B cell (primary cell): ENCODE measurements at regions not wholly inside any gene's neighbourhood (a gene's known extent, or its start where the extent isn't known, plus 50 kb on each side); places are given as distances from the start of the nearest gene placed in this dataset.

Experiments used
- ATAC-seq: fragments of 200-7000 bp; cut with Tn5 transposase; one replicate; pipeline ENCODE4 v1.10.0; 2021; ENCODE audit warnings: low read depth, mild to moderate bottlenecking, moderate number of reproducible peaks, moderate library complexity
- CTCF ChIA-PET: fragments of 350-600 bp; sonication (Branson Sonifier 250); formaldehyde crosslinking; loops from one replicate; lab custom pipeline; 2021; ENCODE audit warnings: antibody characterized with exemption, inconsistent platforms; lab: Charles Lee
- POLR2A ChIA-PET: fragments of 350-600 bp; sonication (Branson Sonifier 250); formaldehyde crosslinking; loops from one replicate; lab custom pipeline; 2021; ENCODE audit warnings: antibody characterized with exemption; lab: Charles Lee
- DNase-seq: peaks from one replicate; pipeline ENCODE4 v3.0.0; 2013
- H2AFZ ChIP-seq: 2 replicates; pipeline ENCODE4 v1.6.1; 2012; ENCODE audit warnings: mild to moderate bottlenecking, low read depth, low read length; ENCODE audit not compliant: insufficient read depth, poor library complexity, severe bottlenecking
- H3K27ac ChIP-seq, 2 donors: 1 replicate in 1 of 2; 2 replicates in 1 of 2; pipeline ENCODE4 v1.5.1; 2012 to 2013; ENCODE audit warnings: low read length in 2 of 2, mild to moderate bottlenecking in 2 of 2, moderate library complexity in 1 of 2
- H3K27me3 ChIP-seq, 4 experiments: fragments of 200-600 bp in 1 of 4; sonication (generic) in 1 of 4; replicated peaks in 1 of 4; 1 replicate in 2 of 4; 2 replicates in 2 of 4; pipeline versions ENCODE4 v1.6.1 to v1.7.0; 2013 to 2016; ENCODE audit warnings: low read length in 3 of 4, mild to moderate bottlenecking in 2 of 4, mixed read lengths in 1 of 4, moderate library complexity in 1 of 4; ENCODE audit not compliant: insufficient read depth in 4 of 4, control insufficient read depth in 3 of 4; ENCODE audit errors: control extremely low read depth in 1 of 4
- H3K36me3 ChIP-seq, 2 experiments: replicated peaks in 1 of 2; 1 replicate in 1 of 2; 2 replicates in 1 of 2; pipeline versions ENCODE4 v1.6.1 to v1.7.1; 2013; ENCODE audit warnings: low read length in 1 of 2; ENCODE audit not compliant: insufficient read depth in 2 of 2, control insufficient read depth in 1 of 2; ENCODE audit errors: control extremely low read depth in 1 of 2, extremely low read depth in 1 of 2
- H3K4me1 ChIP-seq, 2 donors: fragments of 200-600 bp in 1 of 2; sonication (generic) in 1 of 2; 1 replicate in 1 of 2; 2 replicates in 1 of 2; pipeline versions ENCODE4 v1.5.1 to v1.6.1; 2013 to 2017; ENCODE audit warnings: low read length in 2 of 2; ENCODE audit not compliant: control insufficient read depth in 2 of 2, insufficient read depth in 2 of 2
- H3K4me2 ChIP-seq: replicated peaks from 2 replicates; pipeline ENCODE3; 2012; ENCODE audit warnings: mild to moderate bottlenecking, low read depth, low read length; ENCODE audit not compliant: poor library complexity, severe bottlenecking
- H3K4me3 ChIP-seq, 5 experiments: fragments of 200-600 bp in 1 of 5; sonication (generic) in 1 of 5; 1 replicate in 3 of 5; 2 replicates in 2 of 5; pipeline versions ENCODE4 v1.5.1 to v1.7.0; 2011 to 2016; ENCODE audit warnings: low read length in 4 of 5, mild to moderate bottlenecking in 4 of 5, low read depth in 2 of 5, control low read depth in 1 of 5, moderate library complexity in 1 of 5; ENCODE audit not compliant: insufficient read depth in 1 of 5; ENCODE audit errors: control extremely low read depth in 1 of 5, extremely low read depth in 1 of 5
- H3K79me2 ChIP-seq: fragments of 200-600 bp; sonication (generic); one replicate; pipeline ENCODE4 v1.6.0; 2016; ENCODE audit warnings: low read length; ENCODE audit not compliant: control insufficient read depth, insufficient read depth
- H3K9ac ChIP-seq: fragments of 200-600 bp; sonication (generic); 2 replicates; pipeline ENCODE4 v1.6.1; 2017; ENCODE audit warnings: mild to moderate bottlenecking, low read length, moderate library complexity
- H3K9me3 ChIP-seq, 3 donors: one replicate each; pipeline versions ENCODE4 v1.6.1 to v1.7.1; 2013; ENCODE audit warnings: low read length in 2 of 3; ENCODE audit not compliant: control insufficient read depth in 2 of 3, insufficient read depth in 1 of 3; ENCODE audit errors: control extremely low read depth in 1 of 3
- H4K20me1 ChIP-seq: 2 replicates; pipeline ENCODE4 v1.6.0; 2012; ENCODE audit warnings: mild to moderate bottlenecking, low read length; ENCODE audit not compliant: insufficient read depth, control insufficient read depth, poor library complexity, severe bottlenecking
- H3K27ac Mint-ChIP-seq: one replicate; pipeline ENCODE4 v1.8.0; 2021; ENCODE audit warnings: mixed read lengths
- H3K27me3 Mint-ChIP-seq: one replicate; pipeline ENCODE4 v1.8.0; 2021; ENCODE audit warnings: mixed read lengths
- H3K4me1 Mint-ChIP-seq: one replicate; pipeline ENCODE4 v1.8.0; 2021; ENCODE audit warnings: mixed read lengths
- H3K4me3 Mint-ChIP-seq: one replicate; pipeline ENCODE4 v1.8.0; 2021; ENCODE audit warnings: mixed read lengths
- H3K9me3 Mint-ChIP-seq: one replicate; pipeline ENCODE4 v1.8.0; 2022; ENCODE audit warnings: mixed read lengths; ENCODE audit not compliant: insufficient read depth
- EZH2 ChIP-seq: IDR thresholded peaks from 2 replicates; pipeline ENCODE4 v1.6.1; 2012; ENCODE audit warnings: borderline replicate concordance, low read depth, mild to moderate bottlenecking, moderate library complexity, low read length; ENCODE audit not compliant: insufficient read depth, poor library complexity, severe bottlenecking
- WGBS: methylation state at CpG from one replicate; pipeline ENCODE4 v1.1.5; 2013; ENCODE audit warnings: missing lambda C conversion rate; ENCODE audit not compliant: insufficient coverage; 5-methylcytosine and 5-hydroxymethylcytosine counted together
- intact Hi-C: fragments of 100-400 bp; cut with micrococcal nuclease; formaldehyde crosslinking; loops from one replicate; pipeline ENCODE4 v1.10.0; 2022
- TF ChIP-seq, protein P1 (sequence below): fragments of 200-600 bp; IDR thresholded peaks from one replicate; pipeline ENCODE4 v1.8.0; 2022; ENCODE audit warnings: antibody characterized with exemption, mild to moderate bottlenecking

DNA sequence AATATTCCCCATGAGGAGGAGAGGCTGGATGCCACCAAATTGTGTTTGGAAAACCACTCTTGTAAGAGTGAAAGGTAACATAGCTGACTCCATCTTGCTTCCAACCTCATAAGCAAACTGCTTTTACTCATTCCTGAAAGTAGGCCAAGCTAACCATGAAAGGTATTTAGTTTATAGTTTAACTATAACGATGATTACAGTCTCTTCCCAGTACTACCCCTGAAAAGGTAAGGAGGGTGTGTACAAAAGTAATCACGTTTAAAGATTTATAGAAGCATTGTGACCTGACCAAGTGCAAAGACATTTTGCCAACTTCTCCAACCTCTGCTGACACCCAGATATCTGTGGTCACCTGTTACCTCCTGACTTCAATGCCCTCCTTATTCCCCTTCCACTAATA is 122.6 kb downstream of the CD8B2 start:
- ATAC-seq: no peak
- no CpG with 5 or more reads among the region's 2 CpGs for WGBS
- H4K20me1 ChIP-seq: no peaks in the 10 kb centered on the region

DNA sequence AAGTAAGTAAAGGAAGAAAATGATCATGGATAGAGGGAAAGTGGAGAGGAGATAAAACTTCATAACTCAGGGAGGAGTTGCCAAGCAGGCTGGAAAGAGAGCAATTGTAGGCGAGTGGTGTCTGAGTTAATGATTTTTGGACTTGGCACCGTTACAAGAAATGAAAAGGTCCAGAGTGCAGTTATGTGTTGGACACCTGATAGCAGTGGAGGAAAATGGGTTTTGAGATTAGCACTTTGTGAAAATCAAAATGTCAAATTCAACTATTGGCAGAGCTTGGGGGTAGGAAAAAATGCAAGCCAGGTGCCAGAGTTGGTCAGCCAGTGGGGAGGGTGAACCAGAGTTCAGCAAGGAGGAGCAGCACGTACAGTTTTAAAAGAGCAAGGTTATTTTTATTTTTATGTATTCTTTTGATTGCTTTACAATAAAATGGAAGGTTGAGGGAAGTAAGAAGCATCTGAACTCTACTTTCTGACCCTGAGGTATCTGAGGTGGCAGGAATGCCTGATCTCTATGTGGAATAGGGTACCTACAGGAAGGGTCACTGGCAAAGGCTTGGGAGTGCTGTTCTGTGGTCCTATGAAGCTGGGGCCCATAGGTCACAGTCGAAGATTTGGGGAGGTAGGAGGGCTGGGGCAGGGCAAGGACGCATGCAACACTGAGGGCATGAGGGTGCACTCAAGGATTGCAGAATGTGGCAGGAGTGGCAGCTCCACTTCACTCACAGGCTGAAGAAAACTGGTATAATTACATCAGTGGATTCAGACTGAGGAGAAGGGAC is 127.5 kb downstream of the CD8B2 start:
- CTCF ChIA-PET: no interaction called here
- Histone ChIP-seq H3K79me2 (no peaks in the 10 kb centered on the region), H3K4me2 (no peak overlapping the region), H3K27ac (no peak overlapping the region), H3K36me3 (no peaks in the 10 kb centered on the region), H3K9ac (no peak overlapping the region), H3K9me3 (peaks cover 0 to 11% (median 0%) of the 10 kb centered on the region in 3 donors), H3K4me3 (no peak overlapping the region), H2AFZ (no peak overlapping the region), H4K20me1 (no peaks in the 10 kb centered on the region), H3K4me1 (no peaks in the 10 kb centered on the region), H3K27me3 (no peaks in the 10 kb centered on the region)
- intact Hi-C loops: no loop called here
- H3K4me1 Mint-ChIP-seq: no peaks in the 10 kb centered on the region
- ATAC-seq (no peak), DNase-seq (no peak)
- 79% methylated on average over 5 of the region's 5 CpGs for WGBS
- no peak overlapping the region for H3K27ac Mint-ChIP-seq
- POLR2A ChIA-PET: no interaction called here
- TF ChIP-seq EZH2: no peak
- TF ChIP-seq, protein P1, sequence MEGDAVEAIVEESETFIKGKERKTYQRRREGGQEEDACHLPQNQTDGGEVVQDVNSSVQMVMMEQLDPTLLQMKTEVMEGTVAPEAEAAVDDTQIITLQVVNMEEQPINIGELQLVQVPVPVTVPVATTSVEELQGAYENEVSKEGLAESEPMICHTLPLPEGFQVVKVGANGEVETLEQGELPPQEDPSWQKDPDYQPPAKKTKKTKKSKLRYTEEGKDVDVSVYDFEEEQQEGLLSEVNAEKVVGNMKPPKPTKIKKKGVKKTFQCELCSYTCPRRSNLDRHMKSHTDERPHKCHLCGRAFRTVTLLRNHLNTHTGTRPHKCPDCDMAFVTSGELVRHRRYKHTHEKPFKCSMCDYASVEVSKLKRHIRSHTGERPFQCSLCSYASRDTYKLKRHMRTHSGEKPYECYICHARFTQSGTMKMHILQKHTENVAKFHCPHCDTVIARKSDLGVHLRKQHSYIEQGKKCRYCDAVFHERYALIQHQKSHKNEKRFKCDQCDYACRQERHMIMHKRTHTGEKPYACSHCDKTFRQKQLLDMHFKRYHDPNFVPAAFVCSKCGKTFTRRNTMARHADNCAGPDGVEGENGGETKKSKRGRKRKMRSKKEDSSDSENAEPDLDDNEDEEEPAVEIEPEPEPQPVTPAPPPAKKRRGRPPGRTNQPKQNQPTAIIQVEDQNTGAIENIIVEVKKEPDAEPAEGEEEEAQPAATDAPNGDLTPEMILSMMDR: no peak
- H3K27me3 Mint-ChIP-seq: no peaks in the 10 kb centered on the region
- no peaks in the 10 kb centered on the region for H3K9me3 Mint-ChIP-seq
- H3K4me3 Mint-ChIP-seq: no peak overlapping the region

More for the DNA sequence above, 122.6 kb downstream of the CD8B2 start:
- Histone ChIP-seq H3K4me3 (no peak overlapping the region), H3K4me2 (no peak overlapping the region), H3K9me3 (peaks cover 0 to 7% (median 0%) of the 10 kb centered on the region in 3 donors), H3K27me3 (no peaks in the 10 kb centered on the region), H3K79me2 (no peaks in the 10 kb centered on the region), H3K36me3 (no peaks in the 10 kb centered on the region), H3K4me1 (no peaks in the 10 kb centered on the region), H2AFZ (no peak overlapping the region), H3K9ac (no peak overlapping the region), H3K27ac (no peak overlapping the region)
- Mint-ChIP-seq H3K9me3 (peaks cover 4% of the 10 kb centered on the region), H3K4me3 (no peak overlapping the region), H3K27ac (no peak overlapping the region), H3K27me3 (peaks cover 5% of the 10 kb centered on the region), H3K4me1 (no peaks in the 10 kb centered on the region)
- CTCF ChIA-PET: no interaction called here
- intact Hi-C loops: no loop called here
- POLR2A ChIA-PET: no interaction called here
- TF ChIP-seq, protein P1: no peak
- no peak for DNase-seq
